Lower leg skin (tissue), 4 donors: ENCODE measurements at regions not wholly inside any gene's neighbourhood (a gene's known extent, or its start where the extent isn't known, plus 50 kb on each side); places are given as distances from the start of the nearest gene placed in this dataset.
"Not testable (repeated sequence)": the region's sequence is repeated elsewhere in the genome, so short reads cannot be mapped to it uniquely, and the experiment has no call there.

Source experiments
- DNase-seq, 2 donors: peaks; one replicate each; pipeline ENCODE4 v3.0.0-alpha.2; 2019; ENCODE audit warnings: low spot score in 2 of 2
- H3K4me3 ChIP-seq: fragments of 200-600 bp; sonication (generic); 2 replicates; pipeline ENCODE4 v1.5.1; 2017; ENCODE audit warnings: mild to moderate bottlenecking, low read depth; ENCODE audit not compliant: poor library complexity, severe bottlenecking
- CTCF ChIP-seq, 3 donors: fragments of 450-650 bp; IDR thresholded peaks; one replicate each; pipeline ENCODE4 v1.5.1; 2016; ENCODE audit warnings: antibody characterized with exemption in 3 of 3, mild to moderate bottlenecking in 3 of 3, moderate library complexity in 2 of 3
- POLR2A ChIP-seq, 2 donors: fragments of 450-650 bp; IDR thresholded peaks; one replicate each; pipeline ENCODE4 v1.6.1; 2016 to 2017; ENCODE audit warnings: antibody characterized with exemption in 2 of 2, mild to moderate bottlenecking in 1 of 2, moderate library complexity in 1 of 2
- WGBS, 2 donors: methylation state at CpG; one replicate each; pipeline ENCODE4 v1.1.5; 2018; 5-methylcytosine and 5-hydroxymethylcytosine counted together
- intact Hi-C: fragments of 100-400 bp; cut with DNase I; formaldehyde crosslinking; loops from one replicate; pipeline ENCODE4 v1.15.0; 2023; ENCODE audit warnings: low total_unique reads

- no peak overlapping the region for H3K4me3 ChIP-seq
- intact Hi-C loops, result no loop called here
- WGBS, 2 donors, result 65 to 74% methylated on average over 3 of the region's 3 CpGs
- TF ChIP-seq POLR2A (IDR thresholded peaks at IDR 0.05) (no peak), CTCF (IDR thresholded peaks at IDR 0.05) (no peak)
- DNase-seq, result no peak
Measured at GRCh38 chr18:11468120-11468519, 141.3 kb upstream of the SLC35G4 start.

- 83 to 84% methylated on average over 2 of the region's 2 CpGs for WGBS, 2 donors
- H3K4me3 ChIP-seq, result no peak overlapping the region
- intact Hi-C loops, result no loop called here
- TF ChIP-seq CTCF (IDR thresholded peaks at IDR 0.05), result no peak
- no peak for TF ChIP-seq POLR2A (IDR thresholded peaks at IDR 0.05)
- DNase-seq, result no peak
Measured at GRCh38 chr18:11467611-11468010, 141.8 kb upstream of the SLC35G4 start.

- intact Hi-C loops, result no loop called here
- TF ChIP-seq POLR2A (IDR thresholded peaks at IDR 0.05) (no peak), CTCF (IDR thresholded peaks at IDR 0.05) (no peak)
- H3K4me3 ChIP-seq, result no peak overlapping the region
- DNase-seq, result no peak
- 85 to 90% methylated on average over 2 of the region's 2 CpGs for WGBS, 2 donors
Measured at GRCh38 chr18:11464129-11464528, 145.3 kb upstream of the SLC35G4 start.

GRCh38 chr18:11458447-11458846 is 150.9 kb upstream of the SLC35G4 start:
- intact Hi-C loops, result no loop called here
- WGBS, 2 donors, result 61 to 89% methylated on average over 3 of the region's 3 CpGs
- TF ChIP-seq POLR2A (IDR thresholded peaks at IDR 0.05) (no peak), CTCF (IDR thresholded peaks at IDR 0.05) (no peak)
- H3K4me3 ChIP-seq, result no peak overlapping the region
- no peak for DNase-seq

GRCh38 chr18:11457853-11458252 is 151.5 kb upstream of the SLC35G4 start:
- intact Hi-C loops, H3K4me3 ChIP-seq, DNase-seq: not testable (repeated sequence)
- 87 to 89% methylated on average over 3 of the region's 3 CpGs for WGBS, 2 donors

GRCh38 chr18:11454040-11454439 is 155.4 kb upstream of the SLC35G4 start:
- no peak for DNase-seq
- WGBS, 2 donors, result 76 to 78% methylated on average over 5 of the region's 5 CpGs
- no peak overlapping the region for H3K4me3 ChIP-seq
- intact Hi-C loops, result no loop called here
- no peak for TF ChIP-seq CTCF (IDR thresholded peaks at IDR 0.05)
- TF ChIP-seq POLR2A (IDR thresholded peaks at IDR 0.05), result no peak

GRCh38 chr18:11444169-11444568 is 165.2 kb upstream of the SLC35G4 start:
- DNase-seq, intact Hi-C loops, H3K4me3 ChIP-seq: not testable (repeated sequence)
- 92 to 95% methylated on average over 4 of the region's 4 CpGs for WGBS, 2 donors
